GM18907 (cell line): ENCODE measurements at regions not wholly inside any gene's neighbourhood (a gene's known extent, or its start where the extent isn't known, plus 50 kb on each side); places are given as distances from the start of the nearest gene placed in this dataset.

Source experiments
- ATAC-seq: cut with Tn5 transposase; IDR thresholded peaks from one replicate; pipeline ENCODE4 v1.9.1; 2021; ENCODE audit warnings: mild to moderate bottlenecking, moderate library complexity; ENCODE audit not compliant: unreplicated experiment

GRCh38 chr5:175765858-175766257, 105.5 kb upstream of the CPLX2 start:
- ATAC-seq = no peak

DNA sequence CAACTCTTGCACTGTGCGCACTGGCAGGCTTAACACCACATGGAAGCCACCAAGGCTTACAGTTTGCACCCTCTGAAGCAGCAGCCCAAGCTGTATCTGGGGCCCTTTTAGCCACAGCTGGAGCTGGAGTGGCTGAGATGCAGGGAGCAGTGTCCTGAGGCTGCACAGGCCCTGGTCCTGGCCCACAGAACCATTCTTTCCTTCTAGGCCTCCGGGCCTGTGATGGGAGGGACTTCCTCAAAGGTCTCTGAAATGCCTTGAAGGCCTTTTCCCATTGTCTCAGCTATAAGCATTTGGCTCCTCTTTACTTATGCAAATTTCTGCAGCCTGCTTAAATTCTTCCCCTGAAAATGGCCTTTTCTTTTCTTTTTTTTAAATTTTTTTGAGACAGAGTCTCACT, 104.4 kb upstream of the CPLX2 start:
- ATAC-seq = no peak

DNA sequence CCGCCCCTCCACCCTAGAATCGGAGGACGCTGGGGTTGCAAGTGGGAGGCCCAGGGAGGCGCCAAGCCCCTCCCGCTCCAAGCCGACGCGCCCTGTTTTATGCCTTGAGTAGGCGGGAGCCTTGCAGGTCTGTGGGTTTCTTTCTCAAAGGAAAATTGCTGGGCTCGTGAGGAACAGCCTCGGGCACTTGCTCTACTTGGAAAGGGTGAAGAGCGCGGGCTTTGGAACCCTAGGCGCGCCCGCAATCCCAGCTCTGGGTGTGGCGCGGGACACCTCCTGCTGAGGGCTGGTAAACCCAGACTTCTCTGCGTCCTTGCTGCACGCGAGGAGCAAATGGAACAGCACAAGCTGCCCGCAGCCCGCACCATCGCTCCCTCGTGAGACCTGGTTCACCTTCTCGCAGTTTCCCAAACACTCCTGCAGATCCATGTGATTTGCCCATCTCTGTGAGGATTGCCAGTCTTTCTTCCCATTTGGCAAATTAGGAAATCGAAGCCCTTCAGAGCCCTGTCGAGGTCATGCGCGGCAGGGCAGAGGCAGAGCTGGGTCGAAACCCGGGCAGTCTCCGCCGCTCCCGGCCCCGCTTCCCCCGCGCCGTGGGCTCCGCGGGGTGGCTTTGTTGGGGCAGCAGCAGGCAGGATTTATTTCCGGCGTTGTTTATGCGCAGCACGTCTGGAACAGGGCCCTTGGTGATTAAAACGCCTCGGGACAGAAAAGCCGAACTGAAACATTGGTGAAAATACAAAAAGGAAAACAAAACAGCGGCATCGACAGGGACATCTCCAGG, 98.4 kb upstream of the CPLX2 start:
- ATAC-seq = no peak

- no peak for ATAC-seq
Observed at GRCh38 chr5:175773534-175774070, 97.8 kb upstream of the CPLX2 start.

GRCh38 chr5:175775416-175775815, 96.0 kb upstream of the CPLX2 start:
- ATAC-seq = no peak

DNA sequence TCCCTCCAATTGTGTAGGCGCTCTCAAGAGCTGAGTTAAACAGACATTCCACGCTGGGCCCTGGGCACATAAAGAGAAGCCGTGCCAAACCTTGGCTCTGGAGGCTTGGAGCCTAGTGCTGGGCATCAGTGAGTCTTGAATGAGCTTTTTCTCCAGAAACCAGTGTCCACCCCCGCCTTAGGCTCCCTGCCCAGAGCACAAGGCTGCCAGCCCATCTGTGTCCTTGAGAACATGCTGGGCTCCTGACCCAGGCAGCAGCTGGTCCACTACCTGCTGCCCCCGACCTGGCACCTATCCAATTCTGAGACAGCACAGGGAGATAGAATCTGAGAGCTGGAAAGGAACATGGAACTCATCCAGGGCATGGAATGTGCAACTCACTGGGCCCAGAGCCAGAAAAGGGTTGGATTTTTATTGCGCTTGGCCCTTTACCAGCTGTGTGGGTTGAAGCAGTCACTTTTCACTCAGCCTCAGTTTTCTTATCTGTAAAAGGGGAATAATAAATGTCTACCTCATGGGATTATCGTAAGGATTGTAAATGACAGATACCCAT, 92.4 kb upstream of the CPLX2 start:
- no peak for ATAC-seq

- no peak for ATAC-seq
Observed at GRCh38 chr5:175783739-175784138, 87.6 kb upstream of the CPLX2 start.

DNA sequence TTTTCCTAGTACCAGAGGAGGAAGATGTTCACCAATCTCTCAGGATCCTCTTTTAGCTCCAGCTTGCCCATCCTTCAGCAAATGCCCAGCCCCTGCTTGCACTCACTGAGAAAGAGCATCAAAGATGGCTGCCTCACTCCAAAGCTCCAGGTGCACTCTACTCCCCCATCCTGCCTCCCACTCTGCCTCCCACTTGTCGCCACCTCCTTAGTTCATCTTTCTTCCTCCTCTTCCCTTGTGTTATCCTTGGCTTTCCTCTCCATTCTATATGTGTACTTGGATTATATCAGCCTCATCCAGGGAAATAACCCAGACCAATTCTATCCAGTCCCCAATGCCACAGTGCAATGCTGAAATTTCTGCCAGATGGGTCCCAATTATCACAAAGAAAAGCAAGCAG, 87.1 kb upstream of the CPLX2 start:
- no peak for ATAC-seq

DNA sequence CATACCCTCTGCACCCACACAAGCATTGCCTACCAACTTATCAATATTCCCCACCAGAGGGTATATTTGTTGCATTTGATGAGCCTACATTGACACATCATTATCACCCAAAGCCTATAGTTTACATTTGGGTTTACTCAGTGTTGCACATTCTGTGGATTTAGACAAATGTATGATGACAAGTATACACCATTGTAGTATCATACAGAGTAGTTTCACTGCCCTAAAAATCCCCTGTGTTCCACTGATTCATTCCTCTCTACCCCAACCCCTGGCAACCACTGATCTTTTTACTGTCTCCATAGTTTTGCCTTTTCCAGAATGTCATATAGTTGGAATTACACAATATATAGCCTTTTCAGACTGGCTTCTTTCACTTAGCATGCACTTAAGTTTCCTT, 85.7 kb upstream of the CPLX2 start:
- ATAC-seq = no peak

DNA sequence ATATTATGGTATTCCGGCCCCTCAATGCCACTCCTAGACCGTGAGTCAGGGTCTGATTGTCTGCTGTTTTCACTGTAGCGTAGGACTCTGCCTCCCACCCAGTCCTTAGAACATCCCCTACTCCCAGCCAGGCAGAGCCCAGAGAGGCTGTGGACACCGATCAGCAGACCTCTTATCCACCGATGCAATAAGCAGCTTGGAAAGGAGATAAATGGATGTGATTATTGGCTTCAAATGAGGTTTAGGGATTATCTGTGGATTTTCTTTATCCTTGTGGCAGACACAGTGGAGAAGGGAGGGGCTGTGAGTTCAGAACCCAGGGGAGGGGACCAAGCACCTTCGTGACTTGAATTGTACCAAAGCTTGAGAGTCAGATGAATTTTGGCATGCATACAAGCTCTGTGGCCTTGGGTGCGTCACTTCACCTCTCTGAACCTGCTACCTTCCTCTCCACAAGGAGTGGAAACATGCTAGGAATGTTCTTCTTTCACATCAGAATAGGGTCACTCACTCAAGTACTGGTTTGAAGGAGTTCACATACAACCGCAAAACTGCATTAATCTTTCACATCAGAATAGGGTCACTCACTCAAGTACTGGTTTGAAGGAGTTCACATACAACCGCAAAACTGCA, 83.1 kb upstream of the CPLX2 start:
- ATAC-seq = no peak

- no peak for ATAC-seq
Observed at GRCh38 chr5:175789670-175790069, 81.7 kb upstream of the CPLX2 start.

DNA sequence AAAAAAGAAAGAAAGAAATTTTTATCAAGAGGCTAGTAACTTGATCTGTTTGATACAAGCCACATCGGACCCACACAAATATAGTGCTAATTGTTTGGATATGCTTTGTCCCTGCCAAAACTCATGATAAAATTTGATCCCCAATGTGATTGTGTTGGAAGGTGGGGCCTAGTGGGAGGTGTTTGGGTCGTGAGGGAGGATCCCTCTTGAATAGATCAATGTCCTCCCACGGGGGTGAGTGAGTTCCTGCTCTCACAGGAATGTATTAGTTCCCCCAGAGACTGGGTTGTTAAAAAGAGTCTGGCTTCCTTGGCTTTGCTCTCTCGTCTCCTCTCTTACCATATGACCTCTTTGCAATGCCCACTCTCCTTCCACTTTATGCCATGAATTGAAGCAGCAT, 80.6 kb upstream of the CPLX2 start:
- ATAC-seq = no peak

GRCh38 chr5:175795959-175796358, 75.4 kb upstream of the CPLX2 start:
- no peak for ATAC-seq

DNA sequence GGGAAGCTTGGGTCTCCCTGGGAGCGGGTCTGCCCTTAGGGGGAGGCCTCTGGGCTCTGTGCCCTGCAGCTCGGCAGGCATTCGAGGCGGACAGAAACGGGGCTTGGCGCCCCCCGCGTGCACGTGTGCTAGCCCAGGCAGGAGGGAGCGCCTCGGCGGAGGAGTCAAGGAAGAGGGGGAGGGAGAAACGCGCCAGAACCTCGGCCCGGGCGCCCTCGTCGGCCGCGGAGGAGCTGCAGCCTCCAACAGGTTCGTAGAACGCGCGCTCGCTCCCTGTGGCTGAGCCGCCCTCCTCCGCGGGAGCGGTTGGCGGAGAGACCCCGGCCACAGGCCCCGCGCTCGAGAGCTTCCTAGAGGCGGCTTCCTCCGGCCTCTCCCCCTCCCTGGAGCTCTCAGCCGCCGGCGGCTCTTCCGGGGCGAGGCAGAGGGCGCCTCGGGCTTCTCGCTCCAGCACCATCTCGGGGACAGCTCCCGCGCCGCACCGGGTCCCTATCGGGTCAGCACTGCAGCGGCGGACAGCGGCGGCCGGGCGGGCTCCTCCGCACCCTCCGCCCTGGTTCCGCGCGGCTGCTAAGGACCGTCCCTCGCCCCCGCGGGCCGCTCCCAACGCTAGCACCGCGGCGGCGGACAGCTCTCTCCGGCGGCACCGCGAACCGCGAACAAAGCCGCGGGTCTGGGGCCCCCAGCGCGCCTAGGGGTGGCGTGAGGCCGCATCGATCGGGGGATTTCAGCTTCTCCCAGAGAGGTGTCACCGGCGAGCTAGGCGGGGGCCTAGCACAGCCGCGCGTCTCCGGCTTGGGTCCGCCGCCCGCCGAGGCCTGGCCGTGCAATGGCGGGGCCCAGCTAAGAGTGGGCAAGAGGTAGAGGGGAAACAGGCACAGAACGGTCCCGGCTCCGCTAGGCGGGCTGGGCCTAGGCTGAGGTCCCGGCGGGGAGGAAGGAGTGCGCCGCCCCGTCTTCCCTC, 74.6 kb upstream of the CPLX2 start:
- ATAC-seq = peak; percentile 79

DNA sequence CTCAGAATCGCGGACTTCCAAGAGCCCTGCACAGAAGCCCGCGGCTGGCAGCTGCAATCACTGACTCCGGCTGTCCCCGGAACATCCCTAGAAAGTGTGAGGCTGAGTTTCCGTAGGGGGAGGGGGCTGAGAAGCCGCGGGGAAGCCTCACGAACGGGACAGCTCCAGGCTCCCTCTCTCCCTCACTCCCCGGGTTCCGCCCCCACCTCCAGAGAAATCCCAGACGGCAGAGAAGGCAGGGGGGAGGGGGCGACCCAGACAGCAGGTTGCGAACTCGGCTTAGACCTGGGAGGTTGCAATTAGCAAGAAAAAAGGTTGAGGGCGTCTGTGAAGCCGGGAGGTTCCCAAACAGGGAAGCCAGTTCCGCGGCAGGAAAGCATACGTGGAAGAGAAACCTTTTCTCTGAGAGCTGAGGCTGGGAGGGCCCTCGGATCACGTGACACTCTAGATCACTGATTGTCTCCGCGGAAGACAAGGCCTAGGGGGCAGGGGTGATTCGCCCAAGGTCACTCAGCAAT, 73.8 kb upstream of the CPLX2 start:
- no peak for ATAC-seq

GRCh38 chr5:175798626-175799025, 72.8 kb upstream of the CPLX2 start:
- ATAC-seq = no peak

- ATAC-seq = no peak
Observed at GRCh38 chr5:175800656-175801081, 70.7 kb upstream of the CPLX2 start.

DNA sequence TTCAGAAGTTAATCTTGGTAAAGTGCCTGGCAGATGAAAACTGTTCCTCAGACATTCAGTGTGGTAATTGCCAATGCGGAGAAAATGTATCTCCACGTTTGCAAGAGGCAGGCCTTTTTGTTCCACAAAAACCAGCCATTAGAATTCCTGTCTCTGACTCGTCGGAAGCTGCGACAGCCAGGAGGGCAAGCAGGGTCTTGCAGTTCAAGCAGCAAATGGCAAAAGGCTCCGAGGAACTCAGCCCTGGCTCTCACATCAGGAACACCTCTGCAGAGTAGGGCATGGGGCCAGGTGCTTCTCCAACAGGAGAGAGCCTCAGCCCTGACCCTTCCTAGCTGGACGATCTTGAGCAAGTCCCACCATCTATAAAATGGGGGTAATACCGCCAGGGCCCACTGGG, 69.0 kb upstream of the CPLX2 start:
- no peak for ATAC-seq

DNA sequence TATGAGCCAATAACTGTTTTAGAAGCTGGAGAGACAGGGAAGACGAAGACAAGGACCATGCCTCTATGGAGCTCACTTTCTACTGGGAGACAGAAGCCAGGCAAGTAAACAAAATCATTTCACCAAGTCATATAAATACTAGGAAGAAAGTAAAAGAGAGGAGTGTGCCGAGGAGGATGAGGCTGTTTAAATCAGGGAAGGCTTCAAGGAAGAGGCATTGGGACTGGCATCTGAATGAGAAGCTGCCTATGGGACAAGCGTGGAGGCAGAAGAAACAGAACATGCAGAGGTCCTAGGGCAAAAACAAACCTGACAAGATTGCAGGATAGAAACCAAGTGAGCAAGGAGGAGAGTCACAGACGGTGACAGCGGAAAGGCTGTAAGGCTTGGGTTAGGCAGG, 68.1 kb upstream of the CPLX2 start:
- ATAC-seq = no peak

- ATAC-seq = no peak
Observed at GRCh38 chr5:175803736-175804454, 67.5 kb upstream of the CPLX2 start.
